ENCODE measurements at regions not wholly inside any gene's neighbourhood (a gene's known extent, or its start where the extent isn't known, plus 50 kb on each side); places are given as distances from the start of the nearest gene placed in this dataset.

DNA sequence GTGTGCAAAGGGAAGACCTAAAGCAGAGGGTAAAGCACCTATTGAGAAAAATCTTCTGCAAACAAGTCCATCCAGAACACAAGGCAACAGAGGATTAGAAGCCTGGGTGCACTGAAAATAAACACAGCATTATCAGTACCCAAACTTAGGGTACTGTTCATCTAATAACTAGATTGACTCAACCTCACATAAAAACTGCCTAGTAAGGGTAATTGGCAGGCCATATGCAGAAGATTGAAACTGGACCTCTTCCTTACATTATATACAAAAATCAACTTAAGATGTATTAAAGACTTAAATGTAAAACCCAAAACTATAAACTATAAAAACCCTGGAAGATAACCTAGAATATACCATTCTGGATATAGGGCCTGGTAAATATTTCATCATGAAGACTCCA, 91.2 kb upstream of the SIRPG start:
- Histone ChIP-seq H3K9me3 (ENCODE audit: control insufficient read depth, insufficient read depth, low read length) (no peaks in the 10 kb centered on the region), H2BK5ac (ENCODE audit: low read depth, low read length, poor library complexity, severe bottlenecking) (no peak overlapping the region), H3K18ac (ENCODE audit: low read depth, low read length) (no peak overlapping the region), H3K4me3 (ENCODE audit: insufficient read depth, low read depth, low read length) (no peak overlapping the region), H4K91ac (ENCODE audit: insufficient read depth, low read depth, low read length) (no peak overlapping the region), H3K9ac (ENCODE audit: low read depth, low read length) (no peak overlapping the region), H2AK5ac (ENCODE audit: low read depth, low read length) (no peak overlapping the region), H2BK15ac (ENCODE audit: low read depth, low read length) (no peak overlapping the region), H2AFZ (replicated peaks; ENCODE audit: low read length, poor library complexity) (no peak overlapping the region), H2BK20ac (ENCODE audit: low read depth, low read length) (no peak overlapping the region), H2AK9ac (replicated peaks; ENCODE audit: low read depth, low read length, poor library complexity) (no peak overlapping the region), H3K4me1 (ENCODE audit: control insufficient read depth, insufficient read depth, low read length) (no peaks in the 10 kb centered on the region), H3K14ac (replicated peaks; ENCODE audit: low read depth, low read length) (no peak overlapping the region), H3K56ac (ENCODE audit: extremely low read depth, insufficient read depth, low read length) (no peak overlapping the region), H3K4ac (ENCODE audit: low read depth, low read length) (no peak overlapping the region), H2BK120ac (ENCODE audit: low read depth, low read length) (no peak overlapping the region), H4K5ac (ENCODE audit: low read depth, low read length) (no peak overlapping the region), H3K36me3 (ENCODE audit: control insufficient read depth, insufficient read depth, low read length) (no peaks in the 10 kb centered on the region), H3K4me2 (ENCODE audit: low read depth, low read length) (no peak overlapping the region), H3K79me1 (ENCODE audit: low read depth in 1 of 2, low read length in 2 of 2) (no peaks in the 10 kb centered on the region), H3K27ac (ENCODE audit: insufficient read depth, low read length) (no peak overlapping the region), H4K8ac (ENCODE audit: low read depth in 2 of 2, low read length in 2 of 2) (no peak overlapping the region), H3K23ac (ENCODE audit: low read depth, low read length) (no peak overlapping the region), H3K9me1 (ENCODE audit: insufficient read depth, low read length) (no peaks in the 10 kb centered on the region), H4K20me1 (ENCODE audit: insufficient read depth, low read length) (no peaks in the 10 kb centered on the region), H3K27me3 (ENCODE audit: control insufficient read depth, insufficient read depth, low read length) (no peaks in the 10 kb centered on the region; the same call in 1 of the 2 replicates)
- TF ChIP-seq MAFK (IDR thresholded peaks at IDR 0.05; ENCODE audit: low read depth, low read length) (peak; percentile 43), BHLHE40 (IDR thresholded peaks at IDR 0.05; ENCODE audit: low read depth, low read length) (no peak)
- in situ Hi-C loops (cut with MboI; ENCODE audit: low sequenced_read_pairs), result no loop called here
- intact Hi-C loops (cut with micrococcal nuclease), result no loop called here
- ChIA-PET POLR2A (ENCODE audit: unreplicated experiment) (no interaction called here), CTCF (interaction anchor here (0.6 kb wide), 1 partner anchor 38 kb away, joined by 3 read pairs; no protein-coding TSS in a partner anchor)
- DNase-seq (no peak), ATAC-seq (ENCODE audit: low read depth) (no peak)
- dilution Hi-C loops (cut with HindIII; ENCODE audit: low sequenced_read_pairs, unreplicated experiment), result no loop called here
- no TSS peak for BruUV-seq (replicated peaks)

Measured in IMR-90 (cell line).